D721Med (cell line): ENCODE measurements at regions not wholly inside any gene's neighbourhood (a gene's known extent, or its start where the extent isn't known, plus 50 kb on each side); places are given as distances from the start of the nearest gene placed in this dataset.
"Not testable (repeated sequence)": the region's sequence is repeated elsewhere in the genome, so short reads cannot be mapped to it uniquely, and the experiment has no call there.

Experiments
- DNase-seq: peaks from one replicate; pipeline ENCODE4 v3.0.0; 2011; ENCODE audit warnings: low spot score; ENCODE audit not compliant: insufficient read length
- FAIRE-seq: peaks from 2 replicates; lab custom pipeline; 2011; peaks lifted over from hg19 to GRCh38; lab: Jason Lieb, UNC
- TF ChIP-seq, protein P1 (sequence below): IDR thresholded peaks from 2 replicates; pipeline ENCODE4 v1.5.1; 2012; ENCODE audit warnings: mild to moderate bottlenecking, control low read depth; ENCODE audit not compliant: insufficient read depth; ENCODE audit errors: missing control alignments

DNA sequence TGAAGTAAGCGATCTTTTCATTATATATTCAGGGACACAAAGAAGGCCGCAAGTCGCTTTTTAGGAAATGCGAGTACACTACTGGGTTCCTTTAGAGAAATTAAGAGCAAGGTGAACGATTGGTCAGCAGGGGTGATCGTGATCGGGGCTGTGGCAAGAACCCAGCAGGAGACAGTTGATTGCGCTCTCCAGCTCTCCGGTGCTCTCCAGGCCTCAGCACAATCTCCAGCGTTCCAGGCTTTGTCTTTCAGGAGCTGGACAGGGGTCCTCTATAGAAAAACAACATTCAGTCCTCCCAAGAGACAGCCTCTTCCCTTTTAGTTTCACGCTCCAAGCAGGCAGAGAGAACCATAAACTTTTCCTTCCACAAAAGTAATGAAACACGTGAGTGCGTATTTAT is 170.5 kb upstream of the KLF6 start:
- TF ChIP-seq, protein P1, sequence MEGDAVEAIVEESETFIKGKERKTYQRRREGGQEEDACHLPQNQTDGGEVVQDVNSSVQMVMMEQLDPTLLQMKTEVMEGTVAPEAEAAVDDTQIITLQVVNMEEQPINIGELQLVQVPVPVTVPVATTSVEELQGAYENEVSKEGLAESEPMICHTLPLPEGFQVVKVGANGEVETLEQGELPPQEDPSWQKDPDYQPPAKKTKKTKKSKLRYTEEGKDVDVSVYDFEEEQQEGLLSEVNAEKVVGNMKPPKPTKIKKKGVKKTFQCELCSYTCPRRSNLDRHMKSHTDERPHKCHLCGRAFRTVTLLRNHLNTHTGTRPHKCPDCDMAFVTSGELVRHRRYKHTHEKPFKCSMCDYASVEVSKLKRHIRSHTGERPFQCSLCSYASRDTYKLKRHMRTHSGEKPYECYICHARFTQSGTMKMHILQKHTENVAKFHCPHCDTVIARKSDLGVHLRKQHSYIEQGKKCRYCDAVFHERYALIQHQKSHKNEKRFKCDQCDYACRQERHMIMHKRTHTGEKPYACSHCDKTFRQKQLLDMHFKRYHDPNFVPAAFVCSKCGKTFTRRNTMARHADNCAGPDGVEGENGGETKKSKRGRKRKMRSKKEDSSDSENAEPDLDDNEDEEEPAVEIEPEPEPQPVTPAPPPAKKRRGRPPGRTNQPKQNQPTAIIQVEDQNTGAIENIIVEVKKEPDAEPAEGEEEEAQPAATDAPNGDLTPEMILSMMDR: no peak
- FAIRE-seq: no peak
- no peak for DNase-seq

DNA sequence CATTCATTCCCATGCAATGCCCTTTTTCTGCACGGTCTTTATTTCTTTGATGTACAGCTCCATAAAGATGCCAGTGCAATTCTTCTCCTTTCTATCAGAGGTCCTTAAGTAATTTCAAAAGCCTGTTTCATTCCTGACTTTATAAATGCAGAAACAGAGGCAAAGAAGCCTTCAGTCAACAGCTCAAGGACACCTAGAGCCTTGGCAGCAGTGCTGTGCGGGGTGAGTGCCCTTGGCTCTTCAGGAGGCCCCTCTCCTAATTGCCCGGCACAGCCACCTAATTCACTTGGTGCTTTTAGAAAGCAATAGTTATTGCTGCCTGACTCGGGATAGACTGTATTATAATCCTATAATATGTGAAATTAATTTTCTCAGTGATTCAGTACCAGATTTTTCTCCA is 169.6 kb upstream of the KLF6 start:
- TF ChIP-seq, protein P1: no peak
- FAIRE-seq: no peak
- no peak for DNase-seq

DNA sequence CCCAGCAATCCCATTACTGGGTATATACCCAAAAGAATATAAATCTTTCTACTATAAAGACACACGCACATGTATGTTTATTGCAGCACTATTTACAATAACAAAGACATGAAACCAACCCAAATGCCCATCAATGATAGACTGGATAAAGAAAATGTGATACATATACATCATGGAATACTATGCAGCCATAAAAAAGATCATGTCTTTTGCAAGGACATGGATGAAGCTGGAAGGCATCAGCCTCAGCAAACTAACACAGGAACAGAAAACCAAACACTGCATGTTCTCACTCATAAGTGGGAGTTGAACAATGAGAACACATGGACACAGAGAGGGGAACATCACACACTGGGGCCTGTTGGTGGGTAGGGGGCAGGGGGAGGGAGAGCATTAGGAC is 169.0 kb upstream of the KLF6 start:
- DNase-seq, FAIRE-seq: not testable (repeated sequence)

DNA sequence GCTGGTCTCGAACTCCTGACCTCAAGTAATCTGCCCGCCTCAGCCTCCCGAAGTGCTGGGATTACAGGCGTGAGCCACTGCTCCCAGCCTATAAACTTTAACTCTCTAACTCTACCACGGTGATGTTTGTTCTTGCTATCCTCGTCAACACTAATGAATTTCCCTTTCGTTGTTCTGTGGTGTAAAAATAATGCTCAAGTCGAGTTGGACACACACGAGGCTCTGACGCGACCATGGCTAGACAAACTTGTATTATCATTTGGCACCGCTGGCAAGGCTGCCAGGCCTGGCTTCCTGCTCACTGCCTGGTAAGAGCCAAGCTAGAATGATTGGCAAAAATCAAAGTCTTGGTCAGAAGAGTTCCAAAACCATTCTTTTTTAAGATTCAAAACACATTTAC is 167.0 kb upstream of the KLF6 start:
- FAIRE-seq (no peak), DNase-seq (no peak)
- TF ChIP-seq, protein P1: no peak

DNA sequence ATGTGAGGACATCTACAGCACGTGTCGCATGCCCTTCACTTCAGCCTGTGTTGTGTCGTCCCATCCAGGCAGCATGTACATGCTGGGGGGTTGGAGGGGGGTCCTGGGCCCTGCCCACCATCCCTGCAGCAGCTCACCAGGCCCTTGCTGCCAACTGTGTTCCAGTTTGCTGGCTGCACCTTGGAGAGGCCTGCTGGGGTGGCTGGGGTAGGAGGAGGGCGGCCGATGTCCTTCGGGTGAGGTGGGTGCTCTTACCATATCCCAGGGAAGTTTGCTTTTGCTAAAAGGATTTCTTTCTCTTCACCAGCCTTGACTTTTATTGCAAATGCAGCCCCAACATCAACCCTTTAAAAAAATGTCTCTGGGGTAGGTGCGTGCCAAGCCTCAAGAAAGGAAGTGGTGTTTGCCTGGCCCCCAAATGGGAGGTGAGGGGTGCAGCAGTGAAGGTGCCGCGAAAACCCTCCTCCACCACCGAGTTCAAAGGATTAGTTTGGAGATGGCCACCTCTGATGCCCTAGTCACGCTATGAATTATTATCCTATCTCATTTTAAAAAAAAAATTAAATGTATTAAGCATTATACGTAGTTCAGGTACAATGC is 165.8 kb upstream of the KLF6 start:
- FAIRE-seq: no peak
- TF ChIP-seq, protein P1: no peak
- no peak for DNase-seq

DNA sequence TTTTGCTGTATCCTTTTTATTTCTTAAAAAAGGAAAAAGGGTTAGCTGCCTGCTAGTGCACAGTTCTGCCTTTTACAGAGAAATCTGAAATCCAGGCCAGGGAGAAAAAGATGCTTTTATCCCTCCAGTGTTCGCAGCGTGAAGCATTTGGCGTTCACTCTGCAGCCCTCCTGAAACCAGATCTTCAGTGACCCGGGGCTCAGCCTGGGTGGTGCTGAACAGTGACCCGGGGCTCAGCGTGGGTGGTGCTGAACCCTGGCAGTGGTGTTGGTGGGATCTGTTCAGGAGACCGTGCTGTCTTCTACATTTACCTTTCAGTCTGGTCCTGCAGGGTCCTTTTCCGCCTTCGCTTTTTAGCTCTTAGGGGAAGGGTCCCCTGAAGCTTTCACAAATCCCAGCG is 164.7 kb upstream of the KLF6 start:
- DNase-seq (no peak), FAIRE-seq (no peak)
- TF ChIP-seq, protein P1: no peak

DNA sequence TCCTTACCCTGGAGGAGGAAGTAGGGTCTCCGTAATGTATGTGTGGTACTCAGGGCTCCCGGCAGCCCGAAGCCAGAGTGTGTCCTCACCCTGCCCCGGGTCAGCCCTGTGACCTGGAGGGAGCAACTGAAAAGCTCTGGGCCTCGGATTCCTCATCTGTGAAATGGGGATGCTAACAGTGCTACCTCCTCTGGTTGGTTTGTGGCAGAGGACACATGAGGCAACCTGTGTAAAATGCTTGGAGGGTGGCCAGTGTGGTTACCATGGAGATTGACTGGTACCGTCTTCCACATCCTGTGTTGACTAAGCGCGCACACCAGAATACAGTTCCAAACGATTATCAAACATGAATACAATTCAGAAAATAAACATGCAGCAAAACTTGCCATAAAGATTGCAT is 163.8 kb upstream of the KLF6 start:
- DNase-seq: no peak
- no peak for FAIRE-seq

More for the DNA sequence above, 163.8 kb upstream of the KLF6 start:
- TF ChIP-seq, protein P1: no peak
